SK-N-SH (cell line): ENCODE measurements at regions not wholly inside any gene's neighbourhood (a gene's known extent, or its start where the extent isn't known, plus 50 kb on each side); places are given as distances from the start of the nearest gene placed in this dataset.

Experiments used
- CTCF ChIA-PET: fragments of 300-600, 350-600 bp; formaldehyde crosslinking; extraction: SDS; loops from one replicate; lab custom pipeline; 2021; lab: Yijun Ruan, JAX
- POLR2A ChIA-PET: fragments of 350-600 bp; sonication (Branson Sonifier 250); formaldehyde crosslinking; extraction: SDS; loops from one replicate; lab custom pipeline; 2020; ENCODE audit warnings: antibody characterized with exemption, inconsistent platforms; lab: Yijun Ruan, JAX
- DNase-seq: peaks from one replicate; pipeline ENCODE4 v3.0.0; 2012
- H2AFZ ChIP-seq: fragments of 200-600 bp; sonication (generic); 2 replicates; pipeline ENCODE4 v1.8.1; 2016; ENCODE audit warnings: antibody characterized with exemption, mild to moderate bottlenecking, low read depth
- H3F3A ChIP-seq: fragments of 200-600 bp; sonication (generic); replicated peaks from 2 replicates; pipeline ENCODE3; 2016; ENCODE audit warnings: antibody characterized with exemption, mild to moderate bottlenecking; ENCODE audit not compliant: insufficient read depth
- H3K27ac ChIP-seq, 2 experiments: fragments of 200-500 bp in 1 of 2; fragments of 200-600 bp in 1 of 2; sonication (Bioruptor generic) in 1 of 2; sonication (generic), shearing (Covaris generic) in 1 of 2; 2 replicates each; pipeline versions ENCODE4 v1.5.1 to v1.6.1; 2014 to 2016; ENCODE audit warnings: low read depth in 2 of 2, inconsistent platforms in 1 of 2, low read length in 1 of 2, mild to moderate bottlenecking in 1 of 2, mixed read lengths in 1 of 2
- H3K27me3 ChIP-seq: fragments of 200-600 bp; sonication (generic), shearing (Covaris generic); 2 replicates; pipeline ENCODE4 v1.6.1; 2016; ENCODE audit warnings: mixed run types; ENCODE audit not compliant: insufficient read depth
- H3K36me3 ChIP-seq, 2 experiments: fragments of 200-500 bp in 1 of 2; fragments of 200-600 bp in 1 of 2; sonication (Bioruptor generic) in 1 of 2; sonication (generic) in 1 of 2; replicated peaks in 1 of 2; 2 replicates each; pipeline versions ENCODE3 to v1.5.1; 2014 to 2016; ENCODE audit warnings: low read length in 1 of 2, mild to moderate bottlenecking in 1 of 2; ENCODE audit not compliant: insufficient read depth in 2 of 2, control insufficient read depth in 1 of 2
- H3K4me1 ChIP-seq, 2 experiments: fragments of 200-500 bp in 1 of 2; fragments of 200-600 bp in 1 of 2; sonication (Bioruptor generic) in 1 of 2; sonication (generic), shearing (Covaris generic) in 1 of 2; 2 replicates each; pipeline versions ENCODE4 v1.5.1 to v1.6.1; 2014 to 2016; ENCODE audit warnings: low read depth in 1 of 2, low read length in 1 of 2, mixed run types in 1 of 2; ENCODE audit not compliant: insufficient read depth in 2 of 2, control insufficient read depth in 1 of 2
- H3K4me2 ChIP-seq: fragments of 200-600 bp; sonication (generic), shearing (Covaris generic); 2 replicates; pipeline ENCODE4 v1.6.1; 2017; ENCODE audit warnings: mixed run types
- H3K4me3 ChIP-seq, 2 experiments: fragments of 200-500 bp in 1 of 2; fragments of 200-600 bp in 1 of 2; sonication (Bioruptor generic) in 1 of 2; sonication (generic), shearing (Covaris generic) in 1 of 2; 2 replicates each; pipeline versions ENCODE4 v1.5.1 to v1.8.1; 2014 to 2016; ENCODE audit warnings: low read depth in 2 of 2, inconsistent platforms in 1 of 2, low read length in 1 of 2, mild to moderate bottlenecking in 1 of 2, mixed read lengths in 1 of 2, moderate library complexity in 1 of 2
- H3K79me2 ChIP-seq: fragments of 200-600 bp; sonication (generic); 2 replicates; pipeline ENCODE4 v1.8.1; 2017; ENCODE audit warnings: mild to moderate bottlenecking; ENCODE audit not compliant: insufficient read depth
- H3K9ac ChIP-seq: fragments of 200-600 bp; sonication (generic); 2 replicates; pipeline ENCODE4 v1.6.1; 2017; ENCODE audit warnings: mixed run types
- H3K9me2 ChIP-seq: fragments of 200-600 bp; sonication (generic); 2 replicates; pipeline ENCODE4 v1.6.1; 2017; ENCODE audit warnings: mixed run types
- H3K9me3 ChIP-seq: fragments of 200-600 bp; sonication (generic); 2 replicates; pipeline ENCODE4 v1.6.1; 2017; ENCODE audit warnings: mixed run types, mild to moderate bottlenecking, moderate library complexity
- H4K20me1 ChIP-seq: fragments of 200-600 bp; sonication (generic); 2 replicates; pipeline ENCODE4 v1.6.1; 2017; ENCODE audit warnings: mild to moderate bottlenecking, mixed run types; ENCODE audit not compliant: insufficient read depth
- CHD2 ChIP-seq: fragments of 150-350 bp; IDR thresholded peaks from 2 replicates; pipeline ENCODE4 v1.6.1; 2018; ENCODE audit warnings: low read length; ENCODE audit not compliant: partially characterized antibody
- EP300 ChIP-seq, 2 experiments: IDR thresholded peaks; 2 replicates each; pipeline versions ENCODE4 v1.4.0 to v1.6.1; 2012; ENCODE audit warnings: borderline replicate concordance in 1 of 2, low read depth in 1 of 2, low read length in 1 of 2
- FOXJ3 ChIP-seq: sonication (generic); formaldehyde crosslinking; IDR thresholded peaks from 2 replicates; pipeline ENCODE4 v1.5.1; 2020; ENCODE audit warnings: mild to moderate bottlenecking, missing genetic modification reagents
- GATA2 ChIP-seq: sonication (generic); formaldehyde crosslinking; IDR thresholded peaks from 2 replicates; pipeline ENCODE4 v1.5.0; 2020; ENCODE audit warnings: mild to moderate bottlenecking, missing genetic modification reagents
- NFIC ChIP-seq: IDR thresholded peaks from 2 replicates; pipeline ENCODE4 v1.4.0; 2012; ENCODE audit warnings: borderline replicate concordance
- NRF1 ChIP-seq: IDR thresholded peaks from 2 replicates; pipeline ENCODE4 v1.6.1; 2012; ENCODE audit warnings: low read depth, mild to moderate bottlenecking, low read length
- RAD21 ChIP-seq: IDR thresholded peaks from 2 replicates; pipeline ENCODE4 v1.6.1; 2012; ENCODE audit warnings: mild to moderate bottlenecking, low read length
- RCOR1 ChIP-seq: fragments of 150-350 bp; IDR thresholded peaks from 2 replicates; pipeline ENCODE4 v1.6.1; 2017; ENCODE audit warnings: antibody characterized with exemption, low read length
- TAF1 ChIP-seq: IDR thresholded peaks from 2 replicates; pipeline ENCODE4 v1.6.1; 2012; ENCODE audit warnings: low read depth, mild to moderate bottlenecking, low read length, moderate library complexity, borderline replicate concordance
- TCF12 ChIP-seq: IDR thresholded peaks from 2 replicates; pipeline ENCODE4 v1.4.0; 2012
- WGBS: methylation state at CpG from one replicate; pipeline ENCODE4 v1.1.6; 2017; ENCODE audit warnings: low lambda C conversion rate; 5-methylcytosine and 5-hydroxymethylcytosine counted together
- TF ChIP-seq, protein P1 (sequence below): fragments of 150-350 bp; IDR thresholded peaks from 2 replicates; pipeline ENCODE4 v1.6.1; 2016; ENCODE audit warnings: mild to moderate bottlenecking, low read depth, low read length
- TF ChIP-seq, protein P2 (sequence below): IDR thresholded peaks from 2 replicates; pipeline ENCODE4 v1.4.0; 2012; ENCODE audit warnings: low read depth
- TF ChIP-seq, protein P3 (sequence below): IDR thresholded peaks from 2 replicates; pipeline ENCODE4 v1.4.0; 2012; ENCODE audit warnings: low read depth, borderline replicate concordance

DNA sequence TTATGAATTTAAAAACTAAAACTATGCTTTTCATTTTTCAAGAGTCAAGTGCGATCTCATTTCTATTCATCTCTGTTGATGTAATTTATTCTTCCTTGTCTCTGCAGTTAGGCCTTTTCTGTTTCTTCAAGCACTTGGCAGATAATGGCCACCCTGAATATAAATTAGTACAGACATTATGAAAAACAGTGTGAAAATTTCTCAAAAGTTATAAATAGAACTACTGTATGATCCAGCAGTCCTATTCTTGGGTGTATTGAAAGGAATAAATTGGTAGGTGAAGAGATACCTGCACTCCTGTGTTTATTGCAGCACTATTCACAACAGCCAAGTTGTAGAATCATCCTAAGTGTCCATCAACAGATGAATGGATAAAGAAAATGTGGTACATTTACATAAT is 248.3 kb downstream of the DOK5 start:
- Histone ChIP-seq H2AFZ (no peak overlapping the region), H3F3A (no peaks in the 10 kb centered on the region), H3K36me3 (no peaks in the 10 kb centered on the region), H3K4me2 (no peak overlapping the region), H3K9me3 (no peaks in the 10 kb centered on the region), H3K4me3 (no peak overlapping the region), H3K27me3 (no peaks in the 10 kb centered on the region), H3K79me2 (no peaks in the 10 kb centered on the region), H3K27ac (no peak overlapping the region), H4K20me1 (no peaks in the 10 kb centered on the region), H3K9me2 (no peaks in the 10 kb centered on the region), H3K9ac (no peak overlapping the region), H3K4me1 (no peaks in the 10 kb centered on the region)
- ChIA-PET POLR2A (no interaction called here), CTCF (no interaction called here)
- DNase-seq, result no peak
- 75% methylated on average over 1 of the region's 1 CpG for WGBS
- TF ChIP-seq TCF12 (no peak), FOXJ3 (CRISPR knock-in tag) (no peak), RCOR1 (no peak), RAD21 (no peak), GATA2 (no peak), EP300 (IDR thresholded peaks at IDR 0.05; ENCODE audit: borderline replicate concordance in 1 of 2, low read depth in 1 of 2, low read length in 1 of 2) (no peak)
- TF ChIP-seq, protein P1, sequence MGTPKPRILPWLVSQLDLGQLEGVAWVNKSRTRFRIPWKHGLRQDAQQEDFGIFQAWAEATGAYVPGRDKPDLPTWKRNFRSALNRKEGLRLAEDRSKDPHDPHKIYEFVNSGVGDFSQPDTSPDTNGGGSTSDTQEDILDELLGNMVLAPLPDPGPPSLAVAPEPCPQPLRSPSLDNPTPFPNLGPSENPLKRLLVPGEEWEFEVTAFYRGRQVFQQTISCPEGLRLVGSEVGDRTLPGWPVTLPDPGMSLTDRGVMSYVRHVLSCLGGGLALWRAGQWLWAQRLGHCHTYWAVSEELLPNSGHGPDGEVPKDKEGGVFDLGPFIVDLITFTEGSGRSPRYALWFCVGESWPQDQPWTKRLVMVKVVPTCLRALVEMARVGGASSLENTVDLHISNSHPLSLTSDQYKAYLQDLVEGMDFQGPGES, result no peak
- TF ChIP-seq, protein P2, sequence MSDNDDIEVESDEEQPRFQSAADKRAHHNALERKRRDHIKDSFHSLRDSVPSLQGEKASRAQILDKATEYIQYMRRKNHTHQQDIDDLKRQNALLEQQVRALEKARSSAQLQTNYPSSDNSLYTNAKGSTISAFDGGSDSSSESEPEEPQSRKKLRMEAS, result no peak

DNA sequence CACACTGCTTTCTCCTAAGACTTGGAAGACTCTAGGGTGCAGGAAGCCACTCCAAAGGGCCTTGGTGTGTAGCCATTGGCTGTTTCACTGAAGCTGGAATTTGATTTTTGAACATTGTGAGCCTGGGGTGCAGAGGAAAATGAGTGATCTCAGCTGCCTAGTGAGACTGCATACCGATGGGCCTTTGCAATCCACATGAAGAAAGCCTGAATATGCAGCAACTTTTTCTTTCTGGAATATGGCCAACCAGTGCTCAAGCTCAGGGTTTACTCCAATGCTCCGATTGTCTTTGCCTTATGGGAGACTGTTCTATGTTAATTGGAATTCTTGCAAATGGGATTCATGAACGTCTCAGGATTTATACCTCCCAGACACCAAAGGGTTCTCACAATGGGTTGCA is 242.6 kb downstream of the DOK5 start:
- Histone ChIP-seq H4K20me1 (no peaks in the 10 kb centered on the region), H3K4me1 (no peaks in the 10 kb centered on the region), H3K9ac (no peak overlapping the region)
- WGBS, result 19% methylated on average over 3 of the region's 3 CpGs
- TF ChIP-seq RCOR1 (no peak), FOXJ3 (CRISPR knock-in tag) (no peak), NFIC (no peak), NRF1 (no peak), TAF1 (no peak), CHD2 (no peak)
- TF ChIP-seq, protein P3, sequence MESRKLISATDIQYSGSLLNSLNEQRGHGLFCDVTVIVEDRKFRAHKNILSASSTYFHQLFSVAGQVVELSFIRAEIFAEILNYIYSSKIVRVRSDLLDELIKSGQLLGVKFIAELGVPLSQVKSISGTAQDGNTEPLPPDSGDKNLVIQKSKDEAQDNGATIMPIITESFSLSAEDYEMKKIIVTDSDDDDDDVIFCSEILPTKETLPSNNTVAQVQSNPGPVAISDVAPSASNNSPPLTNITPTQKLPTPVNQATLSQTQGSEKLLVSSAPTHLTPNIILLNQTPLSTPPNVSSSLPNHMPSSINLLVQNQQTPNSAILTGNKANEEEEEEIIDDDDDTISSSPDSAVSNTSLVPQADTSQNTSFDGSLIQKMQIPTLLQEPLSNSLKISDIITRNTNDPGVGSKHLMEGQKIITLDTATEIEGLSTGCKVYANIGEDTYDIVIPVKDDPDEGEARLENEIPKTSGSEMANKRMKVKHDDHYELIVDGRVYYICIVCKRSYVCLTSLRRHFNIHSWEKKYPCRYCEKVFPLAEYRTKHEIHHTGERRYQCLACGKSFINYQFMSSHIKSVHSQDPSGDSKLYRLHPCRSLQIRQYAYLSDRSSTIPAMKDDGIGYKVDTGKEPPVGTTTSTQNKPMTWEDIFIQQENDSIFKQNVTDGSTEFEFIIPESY, result no peak
- TF ChIP-seq, protein P1, result no peak
- TF ChIP-seq, all 33 proteins: peak for 0
- H3K27ac ChIP-seq, result no peak overlapping the region
- H3F3A ChIP-seq, result no peaks in the 10 kb centered on the region
- no peaks in the 10 kb centered on the region for H3K9me3 ChIP-seq
- no peaks in the 10 kb centered on the region for H3K9me2 ChIP-seq
- H3K27me3 ChIP-seq, result no peaks in the 10 kb centered on the region
- H2AFZ ChIP-seq, result no peak overlapping the region
- CTCF ChIA-PET, result no interaction called here
- no peaks in the 10 kb centered on the region for H3K36me3 ChIP-seq
- DNase-seq, result no peak
- POLR2A ChIA-PET, result no interaction called here
- H3K4me3 ChIP-seq, result no peak overlapping the region
- H3K4me2 ChIP-seq, result no peak overlapping the region
- no peaks in the 10 kb centered on the region for H3K79me2 ChIP-seq
